OCI-LY7 (cell line): ENCODE measurements at regions not wholly inside any gene's neighbourhood (a gene's known extent, or its start where the extent isn't known, plus 50 kb on each side); places are given as distances from the start of the nearest gene placed in this dataset.

Experiments
- BruUV-seq: library from RNA; stranded (reverse); fragments of 400-500 nt; replicated peaks from 2 replicates; lab custom pipeline; 2021; lab: Mats Ljungman, UMichigan
- CTCF ChIA-PET: fragments of 300-600 bp; sonication (Branson Sonifier 250); formaldehyde crosslinking; loops from one replicate; lab custom pipeline; 2022; ENCODE audit warnings: antibody characterized with exemption; ENCODE audit not compliant: unreplicated experiment; lab: Charles Lee
- POLR2A ChIA-PET: fragments of 300-600 bp; sonication (Branson Sonifier 250); formaldehyde crosslinking; loops from one replicate; lab custom pipeline; 2022; ENCODE audit warnings: antibody characterized with exemption; lab: Charles Lee
- DNase-seq: peaks from one replicate; pipeline ENCODE4 v3.0.0-alpha.2; 2015; ENCODE audit warnings: low spot score
- H2AFZ ChIP-seq: fragments of 200-600 bp; sonication (generic), shearing (Covaris generic); 2 replicates; pipeline ENCODE4 v1.6.1; 2014; ENCODE audit warnings: mild to moderate bottlenecking, antibody characterized with exemption, low read length, moderate library complexity
- H3K27ac ChIP-seq: fragments of 200-600 bp; sonication (generic); 2 replicates; pipeline ENCODE4 v1.5.1; 2014; ENCODE audit warnings: mixed run types, low read depth, mild to moderate bottlenecking, moderate library complexity, low read length, inconsistent platforms; ENCODE audit not compliant: poor library complexity, severe bottlenecking
- H3K36me3 ChIP-seq: fragments of 200-600 bp; sonication (generic); 2 replicates; pipeline ENCODE4 v1.6.1; 2014; ENCODE audit warnings: mild to moderate bottlenecking, antibody characterized with exemption, low read length, moderate library complexity, mixed read lengths; ENCODE audit not compliant: insufficient read depth
- H3K4me1 ChIP-seq: fragments of 200-600 bp; sonication (generic); 2 replicates; pipeline ENCODE4 v1.5.1; 2014; ENCODE audit warnings: mild to moderate bottlenecking, low read length; ENCODE audit not compliant: insufficient read depth, poor library complexity, severe bottlenecking
- H3K4me2 ChIP-seq: fragments of 200-600 bp; sonication (generic); 2 replicates; pipeline ENCODE4 v1.6.1; 2014; ENCODE audit warnings: mild to moderate bottlenecking, low read length
- H3K4me3 ChIP-seq: fragments of 200-600 bp; sonication (generic); 2 replicates; pipeline ENCODE4 v1.5.1; 2014; ENCODE audit warnings: mild to moderate bottlenecking, low read depth, low read length; ENCODE audit not compliant: poor library complexity, severe bottlenecking
- H3K79me2 ChIP-seq: fragments of 200-600 bp; sonication (generic); 2 replicates; pipeline ENCODE4 v1.6.1; 2016; ENCODE audit warnings: low read depth, mild to moderate bottlenecking, low read length, moderate library complexity, mixed read lengths; ENCODE audit not compliant: insufficient read depth
- H3K9me2 ChIP-seq: fragments of 200-600 bp; sonication (generic); 2 replicates; pipeline ENCODE4 v1.6.1; 2016; ENCODE audit warnings: mild to moderate bottlenecking, low read length, mixed read lengths; ENCODE audit not compliant: insufficient read depth
- H3K9me3 ChIP-seq: fragments of 200-600 bp; sonication (generic); 2 replicates; pipeline ENCODE4 v1.6.1; 2014; ENCODE audit warnings: mild to moderate bottlenecking, mixed run types, low read length, mixed read lengths
- H4K20me1 ChIP-seq: fragments of 200-600 bp; sonication (generic); 2 replicates; pipeline ENCODE4 v1.6.1; 2014; ENCODE audit warnings: mild to moderate bottlenecking, antibody characterized with exemption, low read length, moderate library complexity, mixed read lengths; ENCODE audit not compliant: insufficient read depth
- CTCF ChIP-seq: fragments of 200-600 bp; sonication (generic); conservative IDR thresholded peaks from 2 replicates; pipeline ENCODE4 v1.5.1; 2014; ENCODE audit warnings: mild to moderate bottlenecking, antibody characterized with exemption, low read length, moderate library complexity, mixed read lengths
- EZH2phosphoT487 ChIP-seq: fragments of 200-600 bp; sonication (generic); IDR thresholded peaks from 2 replicates; pipeline ENCODE4 v1.6.1; 2018; ENCODE audit warnings: low read depth, borderline replicate concordance, mild to moderate bottlenecking, mixed run types, antibody characterized with exemption, low read length, moderate library complexity, mixed read lengths
- intact Hi-C: fragments of 100-400 bp; cut with micrococcal nuclease; formaldehyde crosslinking; loops from one replicate; pipeline ENCODE4 v1.10.0; 2022; ENCODE audit not compliant: unreplicated experiment

- no peak for TF ChIP-seq EZH2phosphoT487
- TF ChIP-seq CTCF = no peak
- no peak overlapping the region for H2AFZ ChIP-seq
- H3K4me3 ChIP-seq = no peak overlapping the region
- ChIA-PET CTCF (no interaction called here), POLR2A (interaction anchor here (0.6 kb wide), 1 partner anchor 223 kb away, joined by 4 read pairs; no protein-coding TSS in a partner anchor)
- no peak overlapping the region for H3K27ac ChIP-seq
- no peaks in the 10 kb centered on the region for H3K9me2 ChIP-seq
- intact Hi-C loops = no loop called here
- H3K4me1 ChIP-seq = no peaks in the 10 kb centered on the region
- no peak overlapping the region for H3K4me2 ChIP-seq
- DNase-seq = no peak
- no peaks in the 10 kb centered on the region for H4K20me1 ChIP-seq
- no peaks in the 10 kb centered on the region for H3K9me3 ChIP-seq
- no peaks in the 10 kb centered on the region for H3K79me2 ChIP-seq
- no peaks in the 10 kb centered on the region for H3K36me3 ChIP-seq
- BruUV-seq = no TSS peak
These were observed 256.3 kb upstream of the SASH1 start for GRCh38 chr6:148086386-148086785.

GRCh38 chr6:148086843-148087242, 255.8 kb upstream of the SASH1 start:
- H3K4me1 ChIP-seq = no peaks in the 10 kb centered on the region
- no peak overlapping the region for H3K4me3 ChIP-seq
- intact Hi-C loops = no loop called here
- H3K4me2 ChIP-seq = no peak overlapping the region
- H3K79me2 ChIP-seq = no peaks in the 10 kb centered on the region
- no peak overlapping the region for H2AFZ ChIP-seq
- H3K9me3 ChIP-seq = no peaks in the 10 kb centered on the region
- POLR2A ChIA-PET = interaction anchor here (0.5 to 0.6 kb wide), 2 partner anchors 22 to 223 kb away, joined by 3 to 4 read pairs; no protein-coding TSS in a partner anchor
- no peaks in the 10 kb centered on the region for H3K36me3 ChIP-seq
- H3K9me2 ChIP-seq = no peaks in the 10 kb centered on the region
- H3K27ac ChIP-seq = no peak overlapping the region
- DNase-seq = no peak
- TF ChIP-seq EZH2phosphoT487 (no peak), CTCF (no peak)
- no peaks in the 10 kb centered on the region for H4K20me1 ChIP-seq
- no TSS peak for BruUV-seq
- CTCF ChIA-PET = no interaction called here

GRCh38 chr6:148087659-148088058, 255.0 kb upstream of the SASH1 start:
- Histone ChIP-seq H3K9me2 (no peaks in the 10 kb centered on the region), H2AFZ (no peak overlapping the region), H3K4me2 (no peak overlapping the region), H3K4me1 (no peaks in the 10 kb centered on the region), H4K20me1 (no peaks in the 10 kb centered on the region), H3K9me3 (0 out of 2 replicates have a peak, but pooled peaks cover 5% of the 10 kb centered on the region), H3K79me2 (no peaks in the 10 kb centered on the region), H3K4me3 (no peak overlapping the region), H3K27ac (no peak overlapping the region), H3K36me3 (no peaks in the 10 kb centered on the region)
- ChIA-PET POLR2A (no interaction called here), CTCF (no interaction called here)
- intact Hi-C loops = no loop called here
- no peak for DNase-seq
- BruUV-seq = no TSS peak
- TF ChIP-seq CTCF (no peak), EZH2phosphoT487 (no peak)
